ENCODE measurements at regions not wholly inside any gene's neighbourhood (a gene's known extent, or its start where the extent isn't known, plus 50 kb on each side); places are given as distances from the start of the nearest gene placed in this dataset.
A peak's percentile ranks its signal among the peaks of the same experiment; 100 is the strongest.

DNA sequence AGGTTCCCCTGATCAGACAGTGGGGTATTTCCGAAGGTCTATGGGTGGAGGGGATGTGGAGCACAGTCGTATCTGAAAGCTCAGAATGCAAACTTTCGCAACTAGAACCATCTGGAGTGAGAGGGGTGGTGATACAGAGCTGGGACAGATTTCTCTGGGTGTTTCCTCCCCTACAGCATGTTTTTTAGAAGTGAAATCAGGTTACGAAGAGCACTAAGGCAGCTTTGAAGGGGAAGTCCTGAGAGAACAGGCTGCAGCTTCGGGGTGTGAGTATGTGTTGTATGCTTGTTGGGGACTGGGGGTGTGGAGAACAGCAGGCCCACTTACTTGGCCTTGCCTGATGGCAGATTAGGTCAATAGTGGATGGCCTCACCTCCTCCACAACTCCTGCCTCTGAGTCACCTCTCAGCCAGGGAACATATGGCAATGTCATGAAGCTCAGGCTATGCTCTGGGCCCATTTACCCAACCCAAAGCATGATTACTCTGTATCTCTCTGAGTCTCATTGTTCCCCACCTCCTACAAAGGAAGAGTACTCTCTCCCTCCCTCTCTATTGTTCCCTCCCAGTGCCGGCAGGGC lies 107.2 kb upstream of the RASGRP1 start:
- no peaks in the 10 kb centered on the region for H3K36me3 ChIP-seq (ENCODE audit: control insufficient read depth in 4 of 4, insufficient read depth in 4 of 4, low read length in 3 of 4)
- H3K4me1 ChIP-seq (ENCODE audit: control extremely low read depth in 1 of 4, control insufficient read depth in 4 of 4, insufficient read depth in 4 of 4, low read length in 3 of 4): peaks cover 17 to 34% (median 26%) of the 10 kb centered on the region in 4 experiments
- 90% methylated on average over 3 of the region's 6 CpGs for WGBS (ENCODE audit: insufficient coverage)
- no peaks in the 10 kb centered on the region for H3K9me3 ChIP-seq (ENCODE audit: control extremely low read depth in 1 of 5, control insufficient read depth in 4 of 5, insufficient read depth in 2 of 5, low read depth in 1 of 5, low read length in 4 of 5)
- H3K4me3 ChIP-seq (ENCODE audit: control insufficient read depth in 1 of 7, extremely low read depth in 1 of 7, insufficient read depth in 4 of 7, low read depth in 2 of 7, low read length in 6 of 7): no peak overlapping the region
- H3K27ac ChIP-seq (ENCODE audit: insufficient read depth in 1 of 2, low read depth in 1 of 2, low read length in 2 of 2, poor library complexity in 1 of 2, severe bottlenecking in 2 of 2): no peak overlapping the region
- peaks cover 0 to 2% (median 0%) of the 10 kb centered on the region in 5 experiments for H3K27me3 ChIP-seq (replicated peaks in 2 of 5; ENCODE audit: control insufficient read depth in 4 of 5, insufficient read depth in 5 of 5, low read length in 4 of 5)
- POLR2A ChIA-PET: no interaction called here
- CTCF ChIA-PET: interaction anchor here (3.0 kb wide), 1 partner anchor 12 kb away, joined by 12 read pairs; no protein-coding TSS in a partner anchor
- peak in 2 of 3 donors; percentile 65 to 71 for DNase-seq

DNA sequence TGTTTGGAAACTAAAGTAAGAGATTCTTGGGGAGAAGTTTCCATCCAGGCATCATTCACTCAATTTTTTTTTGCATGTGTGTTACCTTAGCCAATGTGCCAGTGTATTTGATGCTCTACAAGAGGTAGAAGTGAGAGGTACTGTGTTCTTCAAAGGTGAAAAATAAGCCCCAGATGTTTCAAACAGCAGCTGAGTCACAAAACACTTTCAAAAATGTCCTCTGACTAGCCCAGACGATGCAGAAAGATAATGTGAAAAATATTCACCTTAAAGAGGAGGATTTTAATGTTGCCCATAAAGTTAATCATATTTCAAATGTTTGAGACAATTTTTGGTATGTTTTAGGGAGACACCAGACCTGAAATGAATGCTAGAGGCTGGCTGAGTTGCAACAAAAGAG lies 107.7 kb upstream of the RASGRP1 start:
- no peak for DNase-seq
- H3K27me3 ChIP-seq (replicated peaks in 2 of 5; ENCODE audit: control insufficient read depth in 4 of 5, insufficient read depth in 5 of 5, low read length in 4 of 5): peaks cover 0 to 2% (median 0%) of the 10 kb centered on the region in 5 experiments
- ChIA-PET CTCF (interaction anchor here (0.8 to 3.0 kb wide), 3 partner anchors 10 to 20 kb away, joined by 3 to 12 read pairs (median 7); no protein-coding TSS in a partner anchor), POLR2A (no interaction called here)
- no peak overlapping the region for H3K4me3 ChIP-seq (ENCODE audit: control insufficient read depth in 1 of 7, extremely low read depth in 1 of 7, insufficient read depth in 4 of 7, low read depth in 2 of 7, low read length in 6 of 7)
- H3K27ac ChIP-seq (ENCODE audit: insufficient read depth in 1 of 2, low read depth in 1 of 2, low read length in 2 of 2, poor library complexity in 1 of 2, severe bottlenecking in 2 of 2): no peak overlapping the region
- H3K36me3 ChIP-seq (ENCODE audit: control insufficient read depth in 4 of 4, insufficient read depth in 4 of 4, low read length in 3 of 4): no peaks in the 10 kb centered on the region
- H3K4me1 ChIP-seq (ENCODE audit: control extremely low read depth in 1 of 4, control insufficient read depth in 4 of 4, insufficient read depth in 4 of 4, low read length in 3 of 4): peaks cover 12 to 29% (median 21%) of the 10 kb centered on the region in 4 experiments
- no peaks in the 10 kb centered on the region for H3K9me3 ChIP-seq (ENCODE audit: control extremely low read depth in 1 of 5, control insufficient read depth in 4 of 5, insufficient read depth in 2 of 5, low read depth in 1 of 5, low read length in 4 of 5)
- WGBS (ENCODE audit: insufficient coverage): no CpG with 5 or more reads among the region's 1 CpG

DNA sequence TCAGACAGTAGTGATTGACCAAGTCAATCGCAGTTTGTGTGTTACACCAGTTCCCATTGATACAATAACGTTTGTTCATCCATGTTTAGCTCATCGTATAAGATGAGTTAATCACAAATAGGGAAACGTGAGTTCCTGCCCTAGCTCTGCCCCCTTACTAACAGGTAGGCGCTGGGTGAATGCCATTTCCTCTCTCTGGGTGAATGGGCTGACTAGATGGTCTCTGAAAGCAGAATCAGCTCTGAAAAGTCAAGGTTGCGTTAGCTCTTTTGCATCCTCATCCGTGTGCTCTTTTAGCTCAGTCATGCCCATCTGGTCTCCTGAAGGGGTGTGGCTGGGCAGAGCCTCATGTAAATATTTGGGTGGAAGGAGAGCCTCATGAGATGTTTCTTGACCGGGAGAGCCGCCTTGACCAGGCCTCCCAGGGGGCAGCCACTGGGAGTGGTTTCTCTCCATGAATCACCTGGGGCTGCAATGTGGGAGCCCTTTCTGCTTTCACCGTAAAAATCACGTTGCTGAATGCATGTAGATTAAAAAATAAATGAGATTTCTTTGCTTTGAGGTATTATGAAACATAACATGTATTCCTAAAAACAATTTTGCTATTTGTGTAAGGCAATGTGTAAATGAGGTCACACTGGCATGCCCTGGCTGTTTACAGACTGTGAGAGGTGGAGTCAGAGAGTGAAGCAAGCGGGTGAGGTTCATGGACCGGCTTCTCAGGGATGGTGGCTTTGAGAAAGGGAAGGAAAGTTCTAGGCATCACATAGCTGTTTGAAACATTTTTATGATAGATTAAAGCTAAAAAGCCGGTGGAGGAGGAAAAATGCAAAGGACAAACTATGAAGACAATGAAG lies 108.4 kb upstream of the RASGRP1 start:
- DNase-seq: no peak
- H3K4me1 ChIP-seq (ENCODE audit: control extremely low read depth in 1 of 4, control insufficient read depth in 4 of 4, insufficient read depth in 4 of 4, low read length in 3 of 4): peaks cover 7 to 22% (median 14%) of the 10 kb centered on the region in 4 experiments
- WGBS (ENCODE audit: insufficient coverage): 88% methylated on average over 11 of the region's 14 CpGs
- H3K36me3 ChIP-seq (ENCODE audit: control insufficient read depth in 4 of 4, insufficient read depth in 4 of 4, low read length in 3 of 4): no peaks in the 10 kb centered on the region
- H3K27me3 ChIP-seq (replicated peaks in 2 of 5; ENCODE audit: control insufficient read depth in 4 of 5, insufficient read depth in 5 of 5, low read length in 4 of 5): peaks cover 0 to 2% (median 0%) of the 10 kb centered on the region in 5 experiments
- no peak overlapping the region for H3K27ac ChIP-seq (ENCODE audit: insufficient read depth in 1 of 2, low read depth in 1 of 2, low read length in 2 of 2, poor library complexity in 1 of 2, severe bottlenecking in 2 of 2)
- no peak overlapping the region for H3K4me3 ChIP-seq (ENCODE audit: control insufficient read depth in 1 of 7, extremely low read depth in 1 of 7, insufficient read depth in 4 of 7, low read depth in 2 of 7, low read length in 6 of 7)
- ChIA-PET POLR2A (no interaction called here), CTCF (interaction anchor here (0.8 to 3.4 kb wide), 6 partner anchors 10 to 199 kb away, joined by 3 to 16 read pairs (median 8); partner anchors contain the start of gene RASGRP1)
- H3K9me3 ChIP-seq (ENCODE audit: control extremely low read depth in 1 of 5, control insufficient read depth in 4 of 5, insufficient read depth in 2 of 5, low read depth in 1 of 5, low read length in 4 of 5): no peaks in the 10 kb centered on the region

DNA sequence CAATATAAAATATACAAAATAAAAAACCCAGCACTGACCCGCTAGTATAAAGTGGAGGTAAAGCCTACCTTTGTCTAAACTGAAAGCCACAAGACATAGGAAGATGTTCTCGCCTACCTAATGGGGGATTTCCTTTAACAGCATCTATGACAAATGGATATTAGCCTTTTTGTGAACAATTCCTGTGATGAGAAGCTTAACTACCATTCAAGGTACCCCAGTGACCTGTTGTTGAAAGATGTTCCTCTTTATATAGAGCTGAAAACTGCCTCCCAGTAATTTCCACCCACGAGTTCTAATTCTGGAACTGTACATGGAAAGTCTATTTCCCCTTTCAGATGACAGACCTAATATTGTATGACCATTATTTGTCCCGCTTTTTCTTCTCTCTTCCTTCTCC lies 109.8 kb upstream of the RASGRP1 start:
- no peaks in the 10 kb centered on the region for H3K36me3 ChIP-seq (ENCODE audit: control insufficient read depth in 4 of 4, insufficient read depth in 4 of 4, low read length in 3 of 4)
- ChIA-PET CTCF (interaction anchor here (0.9 to 3.4 kb wide), 7 partner anchors 8 to 112 kb away, joined by 3 to 16 read pairs (median 7); partner anchors contain the start of gene RASGRP1), POLR2A (no interaction called here)
- no peak for DNase-seq
- H3K4me3 ChIP-seq (ENCODE audit: control insufficient read depth in 1 of 7, extremely low read depth in 1 of 7, insufficient read depth in 4 of 7, low read depth in 2 of 7, low read length in 6 of 7): no peak overlapping the region
- H3K9me3 ChIP-seq (ENCODE audit: control extremely low read depth in 1 of 5, control insufficient read depth in 4 of 5, insufficient read depth in 2 of 5, low read depth in 1 of 5, low read length in 4 of 5): no peaks in the 10 kb centered on the region
- H3K4me1 ChIP-seq (ENCODE audit: control extremely low read depth in 1 of 4, control insufficient read depth in 4 of 4, insufficient read depth in 4 of 4, low read length in 3 of 4): peaks cover 0 to 13% (median 3%) of the 10 kb centered on the region in 4 experiments
- 100% methylated on average over 2 of the region's 4 CpGs for WGBS (ENCODE audit: insufficient coverage)
- no peak overlapping the region for H3K27ac ChIP-seq (ENCODE audit: insufficient read depth in 1 of 2, low read depth in 1 of 2, low read length in 2 of 2, poor library complexity in 1 of 2, severe bottlenecking in 2 of 2)
- peaks cover 0 to 2% (median 0%) of the 10 kb centered on the region in 5 experiments for H3K27me3 ChIP-seq (replicated peaks in 2 of 5; ENCODE audit: control insufficient read depth in 4 of 5, insufficient read depth in 5 of 5, low read length in 4 of 5)

DNA sequence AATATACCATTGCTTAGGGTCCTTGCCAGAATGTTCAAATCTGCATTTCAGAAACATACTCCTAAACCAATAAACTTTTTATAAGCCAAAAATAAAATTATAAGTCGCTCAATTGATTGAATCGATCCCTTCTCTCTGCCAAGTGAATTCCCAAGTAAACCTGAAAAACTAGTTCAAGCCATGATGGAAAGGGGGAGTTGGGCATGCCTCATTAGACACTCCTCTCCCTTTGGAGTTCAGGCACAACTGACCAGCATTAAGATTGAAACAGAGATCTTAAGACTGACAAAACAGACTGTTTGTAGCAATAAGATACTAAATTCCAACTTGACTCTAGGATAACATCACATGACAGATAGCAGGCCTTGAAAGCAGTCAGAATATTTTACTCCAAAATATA lies 113.7 kb upstream of the RASGRP1 start:
- H3K4me3 ChIP-seq (ENCODE audit: control insufficient read depth in 1 of 7, extremely low read depth in 1 of 7, insufficient read depth in 4 of 7, low read depth in 2 of 7, low read length in 6 of 7): no peak overlapping the region
- peaks cover 2 to 10% (median 4%) of the 10 kb centered on the region in 4 experiments for H3K4me1 ChIP-seq (ENCODE audit: control extremely low read depth in 1 of 4, control insufficient read depth in 4 of 4, insufficient read depth in 4 of 4, low read length in 3 of 4)
- no peak for DNase-seq
- no CpG with 5 or more reads among the region's 2 CpGs for WGBS (ENCODE audit: insufficient coverage)
- H3K9me3 ChIP-seq (ENCODE audit: control extremely low read depth in 1 of 5, control insufficient read depth in 4 of 5, insufficient read depth in 2 of 5, low read depth in 1 of 5, low read length in 4 of 5): no peaks in the 10 kb centered on the region
- no peaks in the 10 kb centered on the region for H3K36me3 ChIP-seq (ENCODE audit: control insufficient read depth in 4 of 4, insufficient read depth in 4 of 4, low read length in 3 of 4)
- ChIA-PET POLR2A (no interaction called here), CTCF (interaction anchor here (1.4 to 1.7 kb wide), 2 partner anchors 8 to 10 kb away, joined by 3 to 5 read pairs; no protein-coding TSS in a partner anchor)
- no peak overlapping the region for H3K27ac ChIP-seq (ENCODE audit: insufficient read depth in 1 of 2, low read depth in 1 of 2, low read length in 2 of 2, poor library complexity in 1 of 2, severe bottlenecking in 2 of 2)
- no peaks in the 10 kb centered on the region for H3K27me3 ChIP-seq (replicated peaks in 2 of 5; ENCODE audit: control insufficient read depth in 4 of 5, insufficient read depth in 5 of 5, low read length in 4 of 5)

DNA sequence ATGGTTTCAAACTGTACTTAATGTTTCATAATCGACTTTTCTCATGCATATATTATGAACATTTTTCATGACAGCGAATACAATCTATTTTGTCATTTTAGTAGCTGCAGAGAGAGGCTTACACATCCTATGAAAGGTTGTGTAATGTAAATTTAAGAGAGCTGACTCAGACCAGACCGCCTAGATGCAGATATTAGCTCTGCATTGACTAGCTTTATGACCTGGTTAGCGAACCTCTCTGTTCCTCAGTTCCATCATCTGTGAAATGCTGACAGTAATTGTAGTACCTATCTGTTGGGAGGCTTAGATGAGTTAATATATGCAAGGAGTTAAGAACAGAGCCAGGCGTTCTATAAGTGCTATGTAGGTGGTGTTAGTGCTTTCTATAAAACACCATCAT lies 116.2 kb upstream of the RASGRP1 start:
- CTCF ChIA-PET: interaction anchor here (0.7 kb wide), 2 partner anchors 119 to 208 kb away, joined by 3 read pairs; no protein-coding TSS in a partner anchor
- DNase-seq: no peak
- Histone ChIP-seq H3K4me1 (ENCODE audit: control extremely low read depth in 1 of 4, control insufficient read depth in 4 of 4, insufficient read depth in 4 of 4, low read length in 3 of 4) (peaks cover 0 to 20% (median 12%) of the 10 kb centered on the region in 4 experiments), H3K27ac (ENCODE audit: insufficient read depth in 1 of 2, low read depth in 1 of 2, low read length in 2 of 2, poor library complexity in 1 of 2, severe bottlenecking in 2 of 2) (no peak overlapping the region), H3K27me3 (replicated peaks in 2 of 5; ENCODE audit: control insufficient read depth in 4 of 5, insufficient read depth in 5 of 5, low read length in 4 of 5) (no peaks in the 10 kb centered on the region), H3K9me3 (ENCODE audit: control extremely low read depth in 1 of 5, control insufficient read depth in 4 of 5, insufficient read depth in 2 of 5, low read depth in 1 of 5, low read length in 4 of 5) (no peaks in the 10 kb centered on the region), H3K4me3 (ENCODE audit: control insufficient read depth in 1 of 7, extremely low read depth in 1 of 7, insufficient read depth in 4 of 7, low read depth in 2 of 7, low read length in 6 of 7) (no peak overlapping the region), H3K36me3 (ENCODE audit: control insufficient read depth in 4 of 4, insufficient read depth in 4 of 4, low read length in 3 of 4) (no peaks in the 10 kb centered on the region)
- POLR2A ChIA-PET: no interaction called here
- WGBS (ENCODE audit: insufficient coverage): 100% methylated on average over 1 of the region's 5 CpGs
